Endodermal cell (in vitro differentiated cells): ENCODE measurements at regions not wholly inside any gene's neighbourhood (a gene's known extent, or its start where the extent isn't known, plus 50 kb on each side); places are given as distances from the start of the nearest gene placed in this dataset.

ENCODE experiments used
- DNase-seq: peaks from one replicate; pipeline ENCODE4 v3.0.0-alpha.2; 2017
- H3K27ac ChIP-seq: 2 replicates; pipeline ENCODE4 v1.5.1; 2013; ENCODE audit warnings: mild to moderate bottlenecking, low read depth, low read length, moderate library complexity
- H3K27me3 ChIP-seq: 2 replicates; pipeline ENCODE4 v1.6.1; 2013; ENCODE audit warnings: mild to moderate bottlenecking, low read length, moderate library complexity; ENCODE audit not compliant: insufficient read depth, control insufficient read depth, poor library complexity, severe bottlenecking
- H3K36me3 ChIP-seq: 2 replicates; pipeline ENCODE4 v1.7.0; 2013; ENCODE audit warnings: mild to moderate bottlenecking, low read length, moderate library complexity; ENCODE audit not compliant: control insufficient read depth, insufficient read depth
- H3K4me1 ChIP-seq: one replicate; pipeline ENCODE4 v1.7.0; 2013; ENCODE audit warnings: low read length; ENCODE audit not compliant: control insufficient read depth, insufficient read depth
- H3K4me3 ChIP-seq: 2 replicates; pipeline ENCODE4 v1.5.1; 2013; ENCODE audit warnings: mild to moderate bottlenecking, low read length, moderate library complexity
- H3K9ac ChIP-seq: 2 replicates; pipeline ENCODE4 v1.6.1; 2013; ENCODE audit warnings: mild to moderate bottlenecking, low read length, moderate library complexity; ENCODE audit not compliant: poor library complexity, severe bottlenecking; ENCODE audit errors: extremely low read depth
- H3K9me3 ChIP-seq: 2 replicates; pipeline ENCODE4 v1.6.1; 2013; ENCODE audit warnings: mild to moderate bottlenecking, low read length, moderate library complexity; ENCODE audit not compliant: control insufficient read depth
- H3K27ac Mint-ChIP-seq: 2 replicates; pipeline ENCODE4 v1.8.0; 2020; ENCODE audit warnings: mixed read lengths
- H3K27me3 Mint-ChIP-seq: 2 replicates; pipeline ENCODE4 v1.8.0; 2021; ENCODE audit warnings: mild to moderate bottlenecking, mixed read lengths; ENCODE audit not compliant: insufficient read depth
- H3K36me3 Mint-ChIP-seq: 2 replicates; pipeline ENCODE4 v1.8.0; 2020; ENCODE audit warnings: low read depth, mixed read lengths
- H3K4me1 Mint-ChIP-seq: 2 replicates; pipeline ENCODE4 v1.8.0; 2020; ENCODE audit warnings: mixed read lengths
- H3K4me3 Mint-ChIP-seq: 2 replicates; pipeline ENCODE4 v1.8.0; 2020; ENCODE audit warnings: mild to moderate bottlenecking, moderate library complexity, mixed read lengths
- H3K9me3 Mint-ChIP-seq: 2 replicates; pipeline ENCODE4 v1.8.0; 2020; ENCODE audit warnings: mild to moderate bottlenecking, mixed read lengths
- CTCF ChIP-seq: fragments of 200-600 bp; sonication (generic); conservative IDR thresholded peaks from 2 replicates; pipeline ENCODE4 v1.5.0; 2021; ENCODE audit warnings: antibody characterized with exemption, mild to moderate bottlenecking
- WGBS, 2 experiments: methylation state at CpG; one replicate each; pipeline versions ENCODE4 v1.1.5 to v1.1.7; 2013; ENCODE audit warnings: missing lambda C conversion rate in 2 of 2, mixed read lengths in 1 of 2; ENCODE audit not compliant: insufficient coverage in 1 of 2, insufficient read length in 1 of 2; 5-methylcytosine and 5-hydroxymethylcytosine counted together

DNA sequence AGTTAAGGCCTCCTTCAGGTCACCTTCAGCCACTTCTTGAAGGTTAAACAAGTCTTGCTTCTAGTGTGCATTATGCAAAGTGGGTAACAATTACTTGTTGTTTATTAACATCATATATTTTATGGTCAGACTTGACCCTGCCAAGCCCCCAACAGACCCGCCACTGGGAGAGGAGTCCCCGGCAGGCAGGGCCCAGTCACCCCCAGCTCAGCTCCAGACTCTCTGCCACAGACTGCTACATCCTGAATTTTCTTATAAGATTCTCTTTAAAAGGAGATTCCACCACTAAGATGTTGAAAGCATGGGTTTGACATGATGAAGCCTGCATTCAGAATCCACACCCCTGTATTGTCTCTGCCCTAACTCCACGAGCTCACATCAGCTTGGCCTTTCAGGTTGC is 174.3 kb upstream of the ARL4C start:
- Mint-ChIP-seq H3K9me3 (peaks cover 17% of the 10 kb centered on the region), H3K4me1 (peaks cover 36% of the 10 kb centered on the region), H3K27me3 (peaks cover 2% of the 10 kb centered on the region), H3K27ac (no peak overlapping the region), H3K36me3 (no peaks in the 10 kb centered on the region), H3K4me3 (no peak overlapping the region)
- Histone ChIP-seq H3K4me1 (peaks cover 19% of the 10 kb centered on the region), H3K4me3 (no peak overlapping the region), H3K9me3 (peaks cover 26% of the 10 kb centered on the region), H3K27ac (no peak overlapping the region), H3K9ac (no peak overlapping the region), H3K36me3 (no peaks in the 10 kb centered on the region), H3K27me3 (no peaks in the 10 kb centered on the region)
- peak; percentile 26 for DNase-seq
- TF ChIP-seq CTCF = no peak
- WGBS, 2 experiments = 83 to 100% methylated on average over 2 to 3 of the region's 3 CpGs

DNA sequence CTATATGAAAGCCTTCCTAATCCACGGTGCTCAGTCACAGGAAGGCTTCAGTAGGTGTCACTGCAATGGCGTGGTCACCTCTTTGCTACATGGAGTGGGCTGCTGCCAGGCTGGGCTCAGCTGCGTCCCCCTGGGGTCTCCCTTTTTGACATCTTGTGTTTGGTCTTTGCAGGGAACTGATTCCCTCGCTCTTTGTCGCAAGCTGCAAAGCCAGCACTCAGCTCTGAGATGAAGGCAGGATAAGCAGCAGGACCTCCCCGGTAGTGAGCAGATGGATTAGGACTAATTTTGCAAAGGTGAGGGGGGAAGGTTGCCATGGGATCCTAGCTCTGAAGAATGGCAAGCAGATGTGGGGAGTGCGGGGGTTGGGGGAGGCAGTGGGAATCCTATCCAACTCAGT is 173.9 kb upstream of the ARL4C start:
- Mint-ChIP-seq H3K4me3 (no peak overlapping the region), H3K27me3 (peaks cover 2% of the 10 kb centered on the region), H3K4me1 (peaks cover 31% of the 10 kb centered on the region), H3K27ac (peak overlapping the region; percentile 64), H3K36me3 (no peaks in the 10 kb centered on the region), H3K9me3 (peaks cover 21% of the 10 kb centered on the region)
- DNase-seq = peak; percentile 38
- H3K4me1 ChIP-seq = peaks cover 19% of the 10 kb centered on the region
- no peaks in the 10 kb centered on the region for H3K36me3 ChIP-seq
- no peak for TF ChIP-seq CTCF
- H3K9ac ChIP-seq = no peak overlapping the region
- H3K27me3 ChIP-seq = no peaks in the 10 kb centered on the region
- H3K9me3 ChIP-seq = peaks cover 29% of the 10 kb centered on the region
- no peak overlapping the region for H3K4me3 ChIP-seq
- WGBS, 2 experiments = 75 to 79% methylated on average over 3 to 7 of the region's 7 CpGs
- no peak overlapping the region for H3K27ac ChIP-seq

GRCh38 chr2:234670052-234670451 is 173.2 kb upstream of the ARL4C start:
- WGBS, 2 experiments = 74 to 83% methylated on average over 3 of the region's 3 CpGs
- peaks cover 14% of the 10 kb centered on the region for H3K4me1 ChIP-seq
- no peak overlapping the region for H3K27ac Mint-ChIP-seq
- H3K9me3 Mint-ChIP-seq = peaks cover 28% of the 10 kb centered on the region
- no peaks in the 10 kb centered on the region for H3K27me3 ChIP-seq
- TF ChIP-seq CTCF = no peak
- no peaks in the 10 kb centered on the region for H3K36me3 Mint-ChIP-seq
- H3K4me3 Mint-ChIP-seq = no peak overlapping the region
- H3K4me1 Mint-ChIP-seq = peaks cover 24% of the 10 kb centered on the region
- no peaks in the 10 kb centered on the region for H3K36me3 ChIP-seq
- peak; percentile 15 for DNase-seq
- H3K4me3 ChIP-seq = no peak overlapping the region
- H3K27ac ChIP-seq = no peak overlapping the region
- H3K9ac ChIP-seq = no peak overlapping the region
- H3K9me3 ChIP-seq = peaks cover 37% of the 10 kb centered on the region
- H3K27me3 Mint-ChIP-seq = peaks cover 2% of the 10 kb centered on the region
